ENCODE measurements at regions not wholly inside any gene's neighbourhood (a gene's known extent, or its start where the extent isn't known, plus 50 kb on each side); places are given as distances from the start of the nearest gene placed in this dataset.

- no peaks in the 10 kb centered on the region for H3K27me3 ChIP-seq (ENCODE audit: control insufficient read depth, insufficient read depth, low read length)
- H3K4me3 ChIP-seq (ENCODE audit: low read length) = no peak overlapping the region
- no peak overlapping the region for H3K9ac ChIP-seq (ENCODE audit: low read length)
- H3K36me3 ChIP-seq (ENCODE audit: control insufficient read depth, insufficient read depth, low read length) = no peaks in the 10 kb centered on the region
- no peaks in the 10 kb centered on the region for H3K4me1 ChIP-seq (ENCODE audit: control insufficient read depth, insufficient read depth, low read length)
- no peak overlapping the region for H3K27ac ChIP-seq (ENCODE audit: low read depth, low read length)
Measured at GRCh38 chr20:40433341-40433861, 255.6 kb downstream of the MAFB start.

DNA sequence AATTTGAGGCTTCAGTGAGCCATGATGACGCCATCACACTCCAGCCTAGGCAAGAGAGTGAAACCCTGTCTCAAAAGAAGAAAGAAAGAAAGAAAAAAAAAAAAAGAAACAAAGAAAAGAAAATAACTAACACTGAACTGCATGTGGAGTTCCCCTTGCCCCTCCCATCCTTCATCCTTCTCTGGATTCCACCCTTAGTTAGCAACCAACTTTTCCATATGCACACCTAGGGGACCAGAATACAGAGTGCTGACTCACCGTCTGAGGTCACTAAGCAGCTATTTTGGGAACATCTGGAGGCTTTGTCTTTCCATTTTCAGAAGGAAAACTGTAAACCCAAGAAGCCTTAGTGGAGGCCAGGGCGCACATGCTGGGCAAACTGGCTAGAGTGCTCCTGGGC is 257.4 kb downstream of the MAFB start:
- H3K9ac ChIP-seq (ENCODE audit: low read length) = no peak overlapping the region

GRCh38 chr20:40431112-40431511 is 257.9 kb downstream of the MAFB start:
- Histone ChIP-seq H3K27ac (ENCODE audit: low read depth, low read length) (no peak overlapping the region), H3K9ac (ENCODE audit: low read length) (no peak overlapping the region), H3K4me1 (ENCODE audit: control insufficient read depth, insufficient read depth, low read length) (no peaks in the 10 kb centered on the region), H3K36me3 (ENCODE audit: control insufficient read depth, insufficient read depth, low read length) (no peaks in the 10 kb centered on the region), H3K27me3 (ENCODE audit: control insufficient read depth, insufficient read depth, low read length) (no peaks in the 10 kb centered on the region), H3K4me3 (ENCODE audit: low read length) (no peak overlapping the region)

More for the DNA sequence above, 257.4 kb downstream of the MAFB start:
- no peak overlapping the region for H3K27ac ChIP-seq (ENCODE audit: low read depth, low read length)
- H3K4me1 ChIP-seq (ENCODE audit: control insufficient read depth, insufficient read depth, low read length) = no peaks in the 10 kb centered on the region
- H3K27me3 ChIP-seq (ENCODE audit: control insufficient read depth, insufficient read depth, low read length) = no peaks in the 10 kb centered on the region
- H3K36me3 ChIP-seq (ENCODE audit: control insufficient read depth, insufficient read depth, low read length) = no peaks in the 10 kb centered on the region
- H3K4me3 ChIP-seq (ENCODE audit: low read length) = no peak overlapping the region

- Histone ChIP-seq H3K27ac (ENCODE audit: low read depth, low read length) (no peak overlapping the region), H3K4me3 (ENCODE audit: low read length) (no peak overlapping the region), H3K4me1 (ENCODE audit: control insufficient read depth, insufficient read depth, low read length) (no peaks in the 10 kb centered on the region), H3K9ac (ENCODE audit: low read length) (no peak overlapping the region), H3K27me3 (ENCODE audit: control insufficient read depth, insufficient read depth, low read length) (no peaks in the 10 kb centered on the region), H3K36me3 (ENCODE audit: control insufficient read depth, insufficient read depth, low read length) (no peaks in the 10 kb centered on the region)
Measured at GRCh38 chr20:40427026-40427425, 262.0 kb downstream of the MAFB start.

DNA sequence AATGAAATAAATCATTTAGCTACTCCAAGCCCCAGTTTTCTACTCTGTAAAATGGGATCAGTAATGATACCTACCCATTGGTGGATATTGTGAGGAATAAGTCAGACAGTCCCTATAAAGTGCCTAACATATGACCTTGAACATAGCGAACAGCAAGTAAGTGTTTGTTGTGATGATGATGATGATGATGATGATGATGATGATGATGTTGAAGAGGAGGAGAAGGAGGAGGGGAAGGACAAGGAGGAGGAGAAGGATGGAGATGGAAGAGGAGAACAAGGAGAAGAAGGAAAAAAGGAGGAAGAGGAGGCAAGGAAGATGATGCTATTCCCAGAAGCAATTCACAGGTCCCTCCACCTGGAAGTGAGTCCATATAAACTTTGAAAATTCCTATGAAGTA is 264.3 kb downstream of the MAFB start:
- Histone ChIP-seq H3K36me3 (ENCODE audit: control insufficient read depth, insufficient read depth, low read length) (no peaks in the 10 kb centered on the region), H3K27me3 (ENCODE audit: control insufficient read depth, insufficient read depth, low read length) (no peaks in the 10 kb centered on the region), H3K9ac (ENCODE audit: low read length) (no peak overlapping the region), H3K27ac (ENCODE audit: low read depth, low read length) (no peak overlapping the region), H3K4me1 (ENCODE audit: control insufficient read depth, insufficient read depth, low read length) (no peaks in the 10 kb centered on the region), H3K4me3 (ENCODE audit: low read length) (no peak overlapping the region)

DNA sequence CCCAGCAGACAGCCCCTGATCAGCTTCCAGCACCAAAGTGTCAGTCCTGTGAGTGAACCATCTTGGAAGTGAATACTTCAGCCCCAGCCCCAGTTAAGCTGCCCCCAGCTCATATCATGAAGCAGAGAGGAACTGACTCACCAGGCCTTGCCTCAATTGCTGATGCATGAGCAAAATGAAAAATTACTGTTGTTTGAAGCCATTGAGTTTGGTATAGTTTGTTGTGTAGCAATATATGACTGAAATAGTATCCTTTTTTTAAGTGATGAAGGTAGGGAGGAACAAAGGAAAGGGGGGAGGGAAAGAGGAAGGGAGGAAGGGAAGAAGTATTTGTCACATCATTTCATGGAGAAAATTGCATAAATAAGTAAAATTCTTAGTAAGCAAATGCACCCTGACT is 266.4 kb downstream of the MAFB start:
- H3K4me1 ChIP-seq (ENCODE audit: control insufficient read depth, insufficient read depth, low read length) = no peaks in the 10 kb centered on the region
- H3K4me3 ChIP-seq (ENCODE audit: low read length) = no peak overlapping the region
- H3K36me3 ChIP-seq (ENCODE audit: control insufficient read depth, insufficient read depth, low read length) = no peaks in the 10 kb centered on the region
- H3K9ac ChIP-seq (ENCODE audit: low read length) = no peak overlapping the region
- H3K27me3 ChIP-seq (ENCODE audit: control insufficient read depth, insufficient read depth, low read length) = no peaks in the 10 kb centered on the region
- H3K27ac ChIP-seq (ENCODE audit: low read depth, low read length) = no peak overlapping the region

DNA sequence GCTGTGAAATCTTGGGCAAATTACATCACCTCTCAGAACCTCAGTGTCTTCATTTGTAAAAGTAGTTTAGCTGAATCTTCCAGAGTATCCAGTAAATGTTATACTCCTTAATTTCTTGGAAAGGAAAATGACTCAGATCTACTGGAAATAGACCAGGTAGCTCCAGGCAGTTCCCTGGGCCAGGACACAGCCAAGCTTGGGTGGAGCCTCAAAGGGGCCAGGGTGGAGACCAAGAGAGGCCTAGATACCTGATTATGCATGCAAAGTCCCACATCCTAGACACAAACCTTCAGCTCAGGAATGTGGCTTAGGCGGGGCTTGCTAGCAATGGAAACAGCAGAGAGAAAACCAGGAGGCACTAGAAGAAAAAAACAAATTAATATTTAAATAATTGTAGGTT is 272.8 kb downstream of the MAFB start:
- no peaks in the 10 kb centered on the region for H3K4me1 ChIP-seq (ENCODE audit: control insufficient read depth, insufficient read depth, low read length)
- H3K4me3 ChIP-seq (ENCODE audit: low read length) = no peak overlapping the region
- H3K27ac ChIP-seq (ENCODE audit: low read depth, low read length) = no peak overlapping the region
- H3K36me3 ChIP-seq (ENCODE audit: control insufficient read depth, insufficient read depth, low read length) = no peaks in the 10 kb centered on the region
- no peak overlapping the region for H3K9ac ChIP-seq (ENCODE audit: low read length)
- no peaks in the 10 kb centered on the region for H3K27me3 ChIP-seq (ENCODE audit: control insufficient read depth, insufficient read depth, low read length)

- Histone ChIP-seq H3K27me3 (ENCODE audit: control insufficient read depth, insufficient read depth, low read length) (no peaks in the 10 kb centered on the region), H3K27ac (ENCODE audit: low read depth, low read length) (no peak overlapping the region), H3K36me3 (ENCODE audit: control insufficient read depth, insufficient read depth, low read length) (no peaks in the 10 kb centered on the region), H3K4me1 (ENCODE audit: control insufficient read depth, insufficient read depth, low read length) (no peaks in the 10 kb centered on the region), H3K4me3 (ENCODE audit: low read length) (no peak overlapping the region), H3K9ac (ENCODE audit: low read length) (no peak overlapping the region)
Measured at GRCh38 chr20:40414843-40415615, 274.0 kb downstream of the MAFB start.

- Histone ChIP-seq H3K9ac (ENCODE audit: low read length) (no peak overlapping the region), H3K36me3 (ENCODE audit: control insufficient read depth, insufficient read depth, low read length) (no peaks in the 10 kb centered on the region), H3K4me3 (ENCODE audit: low read length) (no peak overlapping the region), H3K27ac (ENCODE audit: low read depth, low read length) (no peak overlapping the region), H3K4me1 (ENCODE audit: control insufficient read depth, insufficient read depth, low read length) (no peaks in the 10 kb centered on the region), H3K27me3 (ENCODE audit: control insufficient read depth, insufficient read depth, low read length) (no peaks in the 10 kb centered on the region)
Measured at GRCh38 chr20:40410028-40410427, 279.0 kb downstream of the MAFB start.

GRCh38 chr20:40397467-40397866 is 291.6 kb downstream of the MAFB start:
- Histone ChIP-seq H3K9ac (ENCODE audit: low read length) (no peak overlapping the region), H3K36me3 (ENCODE audit: control insufficient read depth, insufficient read depth, low read length) (no peaks in the 10 kb centered on the region), H3K27ac (ENCODE audit: low read depth, low read length) (no peak overlapping the region), H3K4me3 (ENCODE audit: low read length) (no peak overlapping the region), H3K4me1 (ENCODE audit: control insufficient read depth, insufficient read depth, low read length) (no peaks in the 10 kb centered on the region), H3K27me3 (ENCODE audit: control insufficient read depth, insufficient read depth, low read length) (no peaks in the 10 kb centered on the region)

DNA sequence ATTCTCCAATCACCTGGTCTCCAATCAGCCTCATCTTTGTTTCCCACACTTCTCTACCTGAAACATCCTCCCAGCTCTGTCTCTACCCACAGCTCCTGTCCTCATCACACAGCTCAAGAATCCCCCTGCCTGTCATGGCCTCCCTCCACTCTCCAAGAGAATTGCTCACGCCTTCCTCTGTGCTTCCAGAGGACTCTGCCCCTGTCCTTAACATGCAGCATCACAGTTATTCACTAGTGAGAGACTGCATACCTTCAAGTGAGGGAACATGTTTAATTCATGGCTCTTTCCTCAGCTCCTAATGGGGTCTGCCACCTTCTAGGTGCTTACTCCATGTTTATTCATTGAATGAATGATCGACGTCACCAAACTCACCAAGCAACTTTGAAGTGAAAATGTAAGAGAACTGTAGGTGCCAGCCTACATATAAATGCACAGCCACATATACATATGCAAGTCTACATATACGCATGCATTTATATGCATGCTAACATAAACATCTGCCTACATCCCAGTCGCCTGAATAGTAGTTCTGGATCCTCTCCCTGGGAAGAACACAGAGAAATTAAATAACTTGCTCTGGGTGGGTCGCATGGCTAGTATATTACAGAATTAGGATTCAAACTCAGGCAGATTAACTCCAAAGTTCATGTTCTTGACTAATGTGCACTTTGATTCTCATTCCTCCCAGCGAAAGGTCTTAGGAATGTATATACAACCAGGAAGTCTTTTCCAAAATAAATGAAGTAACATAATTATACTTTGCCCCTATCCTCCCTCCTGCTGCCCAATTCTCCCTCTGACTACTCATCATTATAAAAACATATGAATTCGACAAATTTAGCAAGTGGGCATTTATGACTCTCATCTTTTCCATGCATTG is 295.6 kb downstream of the MAFB start:
- H3K4me1 ChIP-seq (ENCODE audit: control insufficient read depth, insufficient read depth, low read length) = no peaks in the 10 kb centered on the region
- no peak overlapping the region for H3K4me3 ChIP-seq (ENCODE audit: low read length)
- H3K36me3 ChIP-seq (ENCODE audit: control insufficient read depth, insufficient read depth, low read length) = no peaks in the 10 kb centered on the region
- no peaks in the 10 kb centered on the region for H3K27me3 ChIP-seq (ENCODE audit: control insufficient read depth, insufficient read depth, low read length)
- H3K27ac ChIP-seq (ENCODE audit: low read depth, low read length) = no peak overlapping the region
- no peak overlapping the region for H3K9ac ChIP-seq (ENCODE audit: low read length)

- Histone ChIP-seq H3K27ac (ENCODE audit: low read depth, low read length) (no peak overlapping the region), H3K4me3 (ENCODE audit: low read length) (no peak overlapping the region), H3K27me3 (ENCODE audit: control insufficient read depth, insufficient read depth, low read length) (no peaks in the 10 kb centered on the region), H3K9ac (ENCODE audit: low read length) (no peak overlapping the region), H3K36me3 (ENCODE audit: control insufficient read depth, insufficient read depth, low read length) (no peaks in the 10 kb centered on the region), H3K4me1 (ENCODE audit: control insufficient read depth, insufficient read depth, low read length) (no peaks in the 10 kb centered on the region)
Measured at GRCh38 chr20:40390654-40391053, 298.4 kb downstream of the MAFB start.

Data from rectal smooth muscle tissue (tissue), 1 donor.